Ishikawa (cell line): ENCODE measurements at regions not wholly inside any gene's neighbourhood (a gene's known extent, or its start where the extent isn't known, plus 50 kb on each side); places are given as distances from the start of the nearest gene placed in this dataset.

Experiments used
- CEBPB ChIP-seq: IDR thresholded peaks from 2 replicates; pipeline ENCODE4 v1.6.1; 2012
- CREB1 ChIP-seq: IDR thresholded peaks from 2 replicates; pipeline ENCODE4 v1.6.1; 2012; ENCODE audit warnings: low read depth
- EP300 ChIP-seq: IDR thresholded peaks from 2 replicates; pipeline ENCODE4 v1.6.1; 2012; ENCODE audit warnings: borderline replicate concordance
- FOXM1 ChIP-seq: IDR thresholded peaks from 2 replicates; pipeline ENCODE4 v1.6.1; 2012; ENCODE audit warnings: low read depth, borderline replicate concordance
- MAX ChIP-seq: IDR thresholded peaks from 2 replicates; pipeline ENCODE4 v1.6.1; 2012
- RAD21 ChIP-seq: IDR thresholded peaks from 2 replicates; pipeline ENCODE4 v1.6.1; 2012; ENCODE audit warnings: low read depth
- REST ChIP-seq: IDR thresholded peaks from 2 replicates; pipeline ENCODE4 v1.6.1; 2012; ENCODE audit warnings: low read depth, mild to moderate bottlenecking
- TAF1 ChIP-seq: IDR thresholded peaks from 2 replicates; pipeline ENCODE4 v1.6.1; 2012; ENCODE audit warnings: low read depth, mild to moderate bottlenecking
- TCF12 ChIP-seq: IDR thresholded peaks from 2 replicates; pipeline ENCODE4 v1.6.1; 2012; ENCODE audit warnings: low read depth
- USF1 ChIP-seq: IDR thresholded peaks from 2 replicates; pipeline ENCODE4 v1.6.1; 2012
- YY1 ChIP-seq: IDR thresholded peaks from 2 replicates; pipeline ENCODE4 v1.6.1; 2012; ENCODE audit warnings: low read depth

DNA sequence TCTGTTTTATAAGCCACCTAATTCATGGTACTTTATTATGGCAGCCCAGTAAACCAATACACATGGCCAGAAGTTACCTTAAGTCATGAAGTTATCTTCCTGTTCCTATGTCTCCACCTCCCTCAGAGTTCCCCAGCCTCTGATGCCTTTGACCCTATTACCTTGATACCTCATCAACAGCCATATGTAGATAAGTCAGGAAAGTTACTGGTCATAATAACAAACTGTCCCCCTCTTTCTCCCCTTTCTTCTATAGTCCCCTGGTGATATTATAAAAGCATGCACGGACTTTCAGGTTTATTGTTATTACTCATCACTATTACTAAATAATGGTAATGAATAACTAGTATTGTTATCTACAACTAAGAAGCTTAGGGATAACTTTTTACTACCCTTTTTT, 168.9 kb upstream of the FER start:
- TF ChIP-seq REST (no peak), MAX (no peak), USF1 (no peak), CEBPB (no peak), TAF1 (no peak), TCF12 (no peak), YY1 (no peak), RAD21 (no peak), CREB1 (no peak), EP300 (no peak), FOXM1 (no peak)
